ENCODE measurements at regions not wholly inside any gene's neighbourhood (a gene's known extent, or its start where the extent isn't known, plus 50 kb on each side); places are given as distances from the start of the nearest gene placed in this dataset.

- Histone ChIP-seq H3K27me3 (no peaks in the 10 kb centered on the region), H3K36me3 (no peaks in the 10 kb centered on the region), H3K4me1 (no peaks in the 10 kb centered on the region), H3K27ac (no peak overlapping the region), H3K9me3 (no peaks in the 10 kb centered on the region), H3K4me3 (no peak overlapping the region)
- intact Hi-C loops (cut with DNase I; ENCODE audit: low total_unique reads): no loop called here
- no peak for DNase-seq
- TF ChIP-seq EP300 (IDR thresholded peaks at IDR 0.05) (no peak), POLR2AphosphoS5 (IDR thresholded peaks at IDR 0.05) (no peak), POLR2A (IDR thresholded peaks at IDR 0.05) (no peak)
- TF ChIP-seq, protein P1, sequence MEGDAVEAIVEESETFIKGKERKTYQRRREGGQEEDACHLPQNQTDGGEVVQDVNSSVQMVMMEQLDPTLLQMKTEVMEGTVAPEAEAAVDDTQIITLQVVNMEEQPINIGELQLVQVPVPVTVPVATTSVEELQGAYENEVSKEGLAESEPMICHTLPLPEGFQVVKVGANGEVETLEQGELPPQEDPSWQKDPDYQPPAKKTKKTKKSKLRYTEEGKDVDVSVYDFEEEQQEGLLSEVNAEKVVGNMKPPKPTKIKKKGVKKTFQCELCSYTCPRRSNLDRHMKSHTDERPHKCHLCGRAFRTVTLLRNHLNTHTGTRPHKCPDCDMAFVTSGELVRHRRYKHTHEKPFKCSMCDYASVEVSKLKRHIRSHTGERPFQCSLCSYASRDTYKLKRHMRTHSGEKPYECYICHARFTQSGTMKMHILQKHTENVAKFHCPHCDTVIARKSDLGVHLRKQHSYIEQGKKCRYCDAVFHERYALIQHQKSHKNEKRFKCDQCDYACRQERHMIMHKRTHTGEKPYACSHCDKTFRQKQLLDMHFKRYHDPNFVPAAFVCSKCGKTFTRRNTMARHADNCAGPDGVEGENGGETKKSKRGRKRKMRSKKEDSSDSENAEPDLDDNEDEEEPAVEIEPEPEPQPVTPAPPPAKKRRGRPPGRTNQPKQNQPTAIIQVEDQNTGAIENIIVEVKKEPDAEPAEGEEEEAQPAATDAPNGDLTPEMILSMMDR (IDR thresholded peaks at IDR 0.05): no peak
- 64 to 71% (median 66%) methylated on average over 2 of the region's 2 CpGs for WGBS, 5 donors
Observed at GRCh38 chr3:115323380-115323779, 176.3 kb upstream of the ZBTB20 start.

DNA sequence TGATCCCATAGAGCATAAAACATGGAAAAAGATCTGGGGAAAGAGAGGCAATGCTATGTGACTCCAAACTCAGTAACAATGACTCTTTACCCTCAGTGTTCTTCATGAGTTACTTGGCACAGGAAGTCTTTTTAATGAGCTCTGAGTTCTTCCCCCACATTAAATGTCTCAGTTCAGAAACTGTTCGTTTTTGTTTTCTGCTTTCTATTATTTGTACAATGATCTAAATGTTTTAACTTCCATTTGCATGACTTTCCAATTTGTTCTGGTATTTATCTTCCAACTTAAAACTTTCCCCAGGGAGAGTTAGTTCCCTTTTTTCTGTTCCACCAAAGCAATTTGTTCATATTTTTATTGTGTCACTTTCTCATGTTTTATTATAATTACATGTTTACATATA, 177.0 kb upstream of the ZBTB20 start:
- no peak for DNase-seq
- Histone ChIP-seq H3K4me3 (no peak overlapping the region), H3K36me3 (no peaks in the 10 kb centered on the region), H3K9me3 (no peaks in the 10 kb centered on the region), H3K4me1 (no peaks in the 10 kb centered on the region), H3K27me3 (no peaks in the 10 kb centered on the region), H3K27ac (no peak overlapping the region)
- intact Hi-C loops (cut with DNase I; ENCODE audit: low total_unique reads): no loop called here
- 0 to 56% (median 41%) methylated on average over 1 of the region's 1 CpG for WGBS, 5 donors
- no peak for TF ChIP-seq POLR2A (IDR thresholded peaks at IDR 0.05)
- TF ChIP-seq POLR2AphosphoS5 (IDR thresholded peaks at IDR 0.05): no peak
- TF ChIP-seq, protein P1 (IDR thresholded peaks at IDR 0.05): no peak
- no peak for TF ChIP-seq EP300 (IDR thresholded peaks at IDR 0.05)

GRCh38 chr3:115325539-115325938, 178.5 kb upstream of the ZBTB20 start:
- WGBS, 5 donors: 2 to 18% (median 7%) methylated on average over 2 of the region's 2 CpGs
- intact Hi-C loops (cut with DNase I; ENCODE audit: low total_unique reads): no loop called here

DNA sequence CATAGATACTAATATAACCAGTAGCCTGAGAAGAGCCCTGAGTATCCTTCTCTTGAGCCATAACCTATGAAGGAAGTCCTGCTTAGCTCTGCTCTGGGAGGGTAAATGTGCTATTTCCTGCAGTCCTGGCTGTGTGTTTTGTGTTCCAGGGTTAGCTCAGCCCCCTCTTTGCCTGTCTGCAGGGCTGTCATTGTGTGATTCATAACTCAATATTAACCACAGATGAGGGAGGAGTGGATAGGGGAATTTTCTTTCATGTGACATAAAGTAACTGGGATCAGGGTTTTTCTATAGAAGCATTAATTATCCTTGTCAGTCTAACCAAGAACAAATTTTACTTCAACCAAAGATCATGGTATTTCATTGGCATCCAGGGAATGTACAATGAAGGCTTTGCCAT, 183.3 kb upstream of the ZBTB20 start:
- intact Hi-C loops (cut with DNase I; ENCODE audit: low total_unique reads): no loop called here
- Histone ChIP-seq H3K4me1 (no peaks in the 10 kb centered on the region), H3K27me3 (no peaks in the 10 kb centered on the region), H3K36me3 (no peaks in the 10 kb centered on the region), H3K27ac (no peak overlapping the region), H3K4me3 (no peak overlapping the region), H3K9me3 (no peaks in the 10 kb centered on the region)
- no peak for TF ChIP-seq POLR2A (IDR thresholded peaks at IDR 0.05)
- TF ChIP-seq, protein P1 (IDR thresholded peaks at IDR 0.05): no peak
- no peak for TF ChIP-seq POLR2AphosphoS5 (IDR thresholded peaks at IDR 0.05)
- TF ChIP-seq EP300 (IDR thresholded peaks at IDR 0.05): no peak
- peak in 1 of 2 donors; percentile 2 for DNase-seq

More at GRCh38 chr3:115325539-115325938, 178.5 kb upstream of the ZBTB20 start:
- no peak for TF ChIP-seq POLR2AphosphoS5 (IDR thresholded peaks at IDR 0.05)
- TF ChIP-seq POLR2A (IDR thresholded peaks at IDR 0.05): no peak
- no peak for TF ChIP-seq EP300 (IDR thresholded peaks at IDR 0.05)
- TF ChIP-seq, protein P1 (IDR thresholded peaks at IDR 0.05): no peak
- H3K36me3 ChIP-seq: no peaks in the 10 kb centered on the region
- no peak overlapping the region for H3K4me3 ChIP-seq
- peak in 1 of 2 donors; percentile 71 for DNase-seq
- no peak overlapping the region for H3K27ac ChIP-seq
- no peaks in the 10 kb centered on the region for H3K4me1 ChIP-seq
- H3K27me3 ChIP-seq: no peaks in the 10 kb centered on the region
- H3K9me3 ChIP-seq: no peaks in the 10 kb centered on the region

Measured in stomach (tissue), 8 donors.